Hepatocyte (in vitro differentiated cells): ENCODE measurements at regions not wholly inside any gene's neighbourhood (a gene's known extent, or its start where the extent isn't known, plus 50 kb on each side); places are given as distances from the start of the nearest gene placed in this dataset.

ENCODE experiments used
- EZH2phosphoT487 ChIP-seq: fragments of 200-600 bp; sonication (generic); IDR thresholded peaks from one replicate; pipeline ENCODE4 v1.6.1; 2018; ENCODE audit warnings: antibody characterized with exemption, mild to moderate bottlenecking, low read depth, moderate library complexity; ENCODE audit not compliant: unreplicated experiment, severe bottlenecking
- TF ChIP-seq, protein P1 (sequence below): fragments of 200-600 bp; sonication (generic); IDR thresholded peaks from 2 replicates; pipeline ENCODE4 v1.5.1; 2016; ENCODE audit warnings: antibody characterized with exemption, mild to moderate bottlenecking; ENCODE audit not compliant: poor library complexity

DNA sequence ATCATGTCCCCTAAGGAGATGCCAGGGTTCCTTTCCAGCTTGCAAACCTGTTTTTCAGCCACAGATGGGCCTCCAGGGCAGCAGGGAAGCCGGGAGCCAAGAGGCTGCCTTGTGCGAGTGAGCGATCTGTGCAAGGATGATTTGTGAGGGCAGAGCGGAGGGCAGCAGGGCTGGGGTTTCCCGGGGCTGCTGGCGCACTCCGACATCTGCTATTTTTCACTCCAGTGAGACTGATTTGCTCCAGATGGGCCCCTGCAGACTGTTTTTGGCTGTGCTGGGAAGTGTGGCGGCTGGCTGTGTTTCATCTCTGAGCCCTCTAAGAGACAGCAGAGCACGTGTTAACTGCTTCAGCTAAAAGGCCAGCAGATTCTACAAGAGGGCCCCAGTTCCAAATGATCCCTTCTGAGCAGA lies 466.2 kb downstream of the TYW1 start:
- TF ChIP-seq, protein P1, sequence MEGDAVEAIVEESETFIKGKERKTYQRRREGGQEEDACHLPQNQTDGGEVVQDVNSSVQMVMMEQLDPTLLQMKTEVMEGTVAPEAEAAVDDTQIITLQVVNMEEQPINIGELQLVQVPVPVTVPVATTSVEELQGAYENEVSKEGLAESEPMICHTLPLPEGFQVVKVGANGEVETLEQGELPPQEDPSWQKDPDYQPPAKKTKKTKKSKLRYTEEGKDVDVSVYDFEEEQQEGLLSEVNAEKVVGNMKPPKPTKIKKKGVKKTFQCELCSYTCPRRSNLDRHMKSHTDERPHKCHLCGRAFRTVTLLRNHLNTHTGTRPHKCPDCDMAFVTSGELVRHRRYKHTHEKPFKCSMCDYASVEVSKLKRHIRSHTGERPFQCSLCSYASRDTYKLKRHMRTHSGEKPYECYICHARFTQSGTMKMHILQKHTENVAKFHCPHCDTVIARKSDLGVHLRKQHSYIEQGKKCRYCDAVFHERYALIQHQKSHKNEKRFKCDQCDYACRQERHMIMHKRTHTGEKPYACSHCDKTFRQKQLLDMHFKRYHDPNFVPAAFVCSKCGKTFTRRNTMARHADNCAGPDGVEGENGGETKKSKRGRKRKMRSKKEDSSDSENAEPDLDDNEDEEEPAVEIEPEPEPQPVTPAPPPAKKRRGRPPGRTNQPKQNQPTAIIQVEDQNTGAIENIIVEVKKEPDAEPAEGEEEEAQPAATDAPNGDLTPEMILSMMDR = no peak
- no peak for TF ChIP-seq EZH2phosphoT487
